ENCODE measurements at regions not wholly inside any gene's neighbourhood (a gene's known extent, or its start where the extent isn't known, plus 50 kb on each side); places are given as distances from the start of the nearest gene placed in this dataset.
"Not testable (repeated sequence)": the region's sequence is repeated elsewhere in the genome, so short reads cannot be mapped to it uniquely, and the experiment has no call there.

DNA sequence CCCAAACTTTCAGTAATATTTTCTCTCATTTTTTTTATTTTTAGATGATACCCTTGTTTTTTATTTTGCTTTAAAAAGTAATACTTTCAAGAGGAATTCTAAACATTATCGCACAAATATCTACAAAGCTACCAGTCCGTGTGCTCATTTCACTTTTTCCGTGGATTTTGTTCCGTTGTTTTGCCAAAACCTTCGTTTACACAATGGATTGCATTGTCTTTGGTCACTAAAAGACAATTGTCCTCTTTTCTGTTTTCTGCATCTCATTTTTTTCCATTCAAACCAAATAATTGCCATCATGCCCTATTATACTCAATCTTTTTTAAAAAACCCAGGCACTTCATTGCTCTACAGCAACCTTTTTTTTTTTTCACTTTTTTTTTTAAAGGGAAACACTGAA lies 214.9 kb downstream of the CXXC4 start:
- TF ChIP-seq CTCF (IDR thresholded peaks at IDR 0.05) (no peak), EP300 (IDR thresholded peaks at IDR 0.05; ENCODE audit: low read depth) (no peak), POLR2A (IDR thresholded peaks at IDR 0.05) (no peak), POLR2AphosphoS5 (IDR thresholded peaks at IDR 0.05) (no peak)
- Histone ChIP-seq H3K9me3 (no peaks in the 10 kb centered on the region), H3K27me3 (no peaks in the 10 kb centered on the region), H3K4me3 (no peak overlapping the region), H3K36me3 (no peaks in the 10 kb centered on the region), H3K4me1 (no peaks in the 10 kb centered on the region), H3K27ac (no peak overlapping the region)
- intact Hi-C loops (cut with DNase I; ENCODE audit: low total_unique reads): no loop called here
- 70 to 73% methylated on average over 5 of the region's 5 CpGs for WGBS, 2 donors (ENCODE audit: low coverage in 1 of 2)
- DNase-seq: no peak
- in situ Hi-C loops (cut with MboI; ENCODE audit: low pct_ligation_motif_present in 1 of 4, low pct_unique_long_range_greater_than_20kb in 1 of 4, low sequenced_read_pairs in 3 of 4): no loop called here

- H3K9me3 ChIP-seq: peaks cover 0 to 3% of the 10 kb centered on the region in 2 donors
- in situ Hi-C loops (cut with MboI; ENCODE audit: low pct_ligation_motif_present in 1 of 4, low pct_unique_long_range_greater_than_20kb in 1 of 4, low sequenced_read_pairs in 3 of 4): no loop called here
These were observed 221.7 kb downstream of the CXXC4 start for GRCh38 chr4:104272966-104273365.

GRCh38 chr4:104269603-104270002 lies 225.1 kb downstream of the CXXC4 start:
- H3K4me3 ChIP-seq; intact Hi-C loops (cut with DNase I; ENCODE audit: low total_unique reads); H3K9me3 ChIP-seq; H3K27ac ChIP-seq; H3K36me3 ChIP-seq; H3K4me1 ChIP-seq; H3K27me3 ChIP-seq; in situ Hi-C loops (cut with MboI; ENCODE audit: low pct_ligation_motif_present in 1 of 4, low pct_unique_long_range_greater_than_20kb in 1 of 4, low sequenced_read_pairs in 3 of 4); DNase-seq: not testable (repeated sequence)
- 79 to 92% methylated on average over 4 to 5 of the region's 5 CpGs for WGBS, 2 donors (ENCODE audit: low coverage in 1 of 2)

More at GRCh38 chr4:104272966-104273365, 221.7 kb downstream of the CXXC4 start:
- WGBS, 2 donors (ENCODE audit: low coverage in 1 of 2): 70 to 88% methylated on average over 2 of the region's 2 CpGs
- Histone ChIP-seq H3K4me1 (no peaks in the 10 kb centered on the region), H3K4me3 (no peak overlapping the region), H3K36me3 (no peaks in the 10 kb centered on the region), H3K27ac (no peak overlapping the region), H3K27me3 (no peaks in the 10 kb centered on the region)
- no peak for DNase-seq
- TF ChIP-seq EP300 (IDR thresholded peaks at IDR 0.05; ENCODE audit: low read depth) (no peak), POLR2A (IDR thresholded peaks at IDR 0.05) (no peak), CTCF (IDR thresholded peaks at IDR 0.05) (no peak), POLR2AphosphoS5 (IDR thresholded peaks at IDR 0.05) (no peak)
- intact Hi-C loops (cut with DNase I; ENCODE audit: low total_unique reads): no loop called here

- H3K36me3 ChIP-seq: no peaks in the 10 kb centered on the region
- no peaks in the 10 kb centered on the region for H3K9me3 ChIP-seq
- intact Hi-C loops (cut with DNase I; ENCODE audit: low total_unique reads): no loop called here
- H3K4me1 ChIP-seq: no peaks in the 10 kb centered on the region
- no peak overlapping the region for H3K27ac ChIP-seq
- in situ Hi-C loops (cut with MboI; ENCODE audit: low pct_ligation_motif_present in 1 of 4, low pct_unique_long_range_greater_than_20kb in 1 of 4, low sequenced_read_pairs in 3 of 4): no loop called here
- no peak overlapping the region for H3K4me3 ChIP-seq
- no peak for TF ChIP-seq POLR2AphosphoS5 (IDR thresholded peaks at IDR 0.05)
- TF ChIP-seq POLR2A (IDR thresholded peaks at IDR 0.05): no peak
- no peaks in the 10 kb centered on the region for H3K27me3 ChIP-seq
- DNase-seq: no peak
- WGBS, 2 donors (ENCODE audit: low coverage in 1 of 2): 42 to 58% methylated on average over 3 of the region's 3 CpGs
These were observed 231.6 kb downstream of the CXXC4 start for GRCh38 chr4:104263100-104263499.

- Histone ChIP-seq H3K27me3 (no peaks in the 10 kb centered on the region), H3K4me1 (no peaks in the 10 kb centered on the region), H3K9me3 (no peaks in the 10 kb centered on the region), H3K36me3 (no peaks in the 10 kb centered on the region), H3K4me3 (no peak overlapping the region), H3K27ac (no peak overlapping the region)
- no peak for DNase-seq
- TF ChIP-seq POLR2AphosphoS5 (IDR thresholded peaks at IDR 0.05) (no peak), EP300 (IDR thresholded peaks at IDR 0.05; ENCODE audit: low read depth) (no peak), POLR2A (IDR thresholded peaks at IDR 0.05) (no peak), CTCF (IDR thresholded peaks at IDR 0.05) (no peak)
- 66 to 74% methylated on average over 2 of the region's 2 CpGs for WGBS, 2 donors (ENCODE audit: low coverage in 1 of 2)
- intact Hi-C loops (cut with DNase I; ENCODE audit: low total_unique reads): no loop called here
- in situ Hi-C loops (cut with MboI; ENCODE audit: low pct_ligation_motif_present in 1 of 4, low pct_unique_long_range_greater_than_20kb in 1 of 4, low sequenced_read_pairs in 3 of 4): no loop called here
These were observed 232.0 kb downstream of the CXXC4 start for GRCh38 chr4:104262678-104263077.

Measured in transverse colon (tissue), 4 donors.